ENCODE measurements at regions not wholly inside any gene's neighbourhood (a gene's known extent, or its start where the extent isn't known, plus 50 kb on each side); places are given as distances from the start of the nearest gene placed in this dataset.

GRCh38 chr20:48154040-48154765, 368.9 kb upstream of the SULF2 start:
- H3K27ac ChIP-seq (ENCODE audit: low read depth, low read length): no peak overlapping the region
- H3K4me3 ChIP-seq (ENCODE audit: low read length): no peak overlapping the region
- H4K20me1 ChIP-seq (ENCODE audit: control insufficient read depth, insufficient read depth, low read depth, low read length): no peaks in the 10 kb centered on the region
- H3K4me2 ChIP-seq (ENCODE audit: low read length): no peak overlapping the region
- peaks cover 7% of the 10 kb centered on the region; the same call in 1 of the 2 replicates for H3K9me3 ChIP-seq (ENCODE audit: control insufficient read depth, insufficient read depth, low read length)
- no peaks in the 10 kb centered on the region for H3K36me3 ChIP-seq (ENCODE audit: control insufficient read depth, low read length)
- H3F3A ChIP-seq (ENCODE audit: control insufficient read depth, insufficient read depth): no peaks in the 10 kb centered on the region
- H3K9me2 ChIP-seq (replicated peaks; ENCODE audit: control insufficient read depth, low read length): no peaks in the 10 kb centered on the region
- TF ChIP-seq EZH2phosphoT487 (IDR thresholded peaks at IDR 0.05; ENCODE audit: borderline replicate concordance, low read length): no peak
- no peak for TF ChIP-seq CTCF (IDR thresholded peaks at IDR 0.05; ENCODE audit: low read depth, low read length, poor library complexity, severe bottlenecking)
- no peaks in the 10 kb centered on the region for H3K79me2 ChIP-seq (ENCODE audit: control insufficient read depth, low read length)
- H3K4me1 ChIP-seq (ENCODE audit: control insufficient read depth, low read length): no peaks in the 10 kb centered on the region
- no peaks in the 10 kb centered on the region for H3K27me3 ChIP-seq (ENCODE audit: control insufficient read depth, low read length)

- Histone ChIP-seq H3K9me3 (ENCODE audit: control insufficient read depth, insufficient read depth, low read length) (peaks cover 7% of the 10 kb centered on the region; the same call in 1 of the 2 replicates), H3F3A (ENCODE audit: control insufficient read depth, insufficient read depth) (no peaks in the 10 kb centered on the region), H4K20me1 (ENCODE audit: control insufficient read depth, insufficient read depth, low read depth, low read length) (no peaks in the 10 kb centered on the region), H3K27me3 (ENCODE audit: control insufficient read depth, low read length) (no peaks in the 10 kb centered on the region), H3K4me3 (ENCODE audit: low read length) (no peak overlapping the region), H3K36me3 (ENCODE audit: control insufficient read depth, low read length) (no peaks in the 10 kb centered on the region), H3K79me2 (ENCODE audit: control insufficient read depth, low read length) (no peaks in the 10 kb centered on the region), H3K4me1 (ENCODE audit: control insufficient read depth, low read length) (no peaks in the 10 kb centered on the region), H3K27ac (ENCODE audit: low read depth, low read length) (no peak overlapping the region), H3K9me2 (replicated peaks; ENCODE audit: control insufficient read depth, low read length) (no peaks in the 10 kb centered on the region), H3K4me2 (ENCODE audit: low read length) (no peak overlapping the region)
- TF ChIP-seq EZH2phosphoT487 (IDR thresholded peaks at IDR 0.05; ENCODE audit: borderline replicate concordance, low read length) (no peak), CTCF (IDR thresholded peaks at IDR 0.05; ENCODE audit: low read depth, low read length, poor library complexity, severe bottlenecking) (no peak)
These were observed 368.2 kb upstream of the SULF2 start for GRCh38 chr20:48153523-48153922.

- no peaks in the 10 kb centered on the region for H3K4me1 ChIP-seq (ENCODE audit: control insufficient read depth, low read length)
- no peaks in the 10 kb centered on the region for H3K79me2 ChIP-seq (ENCODE audit: control insufficient read depth, low read length)
- no peak overlapping the region for H3K27ac ChIP-seq (ENCODE audit: low read depth, low read length)
- TF ChIP-seq EZH2phosphoT487 (IDR thresholded peaks at IDR 0.05; ENCODE audit: borderline replicate concordance, low read length) (no peak), CTCF (IDR thresholded peaks at IDR 0.05; ENCODE audit: low read depth, low read length, poor library complexity, severe bottlenecking) (no peak)
- H3K4me2 ChIP-seq (ENCODE audit: low read length): no peak overlapping the region
- H3F3A ChIP-seq (ENCODE audit: control insufficient read depth, insufficient read depth): no peaks in the 10 kb centered on the region
- H3K9me2 ChIP-seq (replicated peaks; ENCODE audit: control insufficient read depth, low read length): no peaks in the 10 kb centered on the region
- no peaks in the 10 kb centered on the region for H4K20me1 ChIP-seq (ENCODE audit: control insufficient read depth, insufficient read depth, low read depth, low read length)
- H3K27me3 ChIP-seq (ENCODE audit: control insufficient read depth, low read length): no peaks in the 10 kb centered on the region
- H3K36me3 ChIP-seq (ENCODE audit: control insufficient read depth, low read length): no peaks in the 10 kb centered on the region
- H3K4me3 ChIP-seq (ENCODE audit: low read length): no peak overlapping the region
- H3K9me3 ChIP-seq (ENCODE audit: control insufficient read depth, insufficient read depth, low read length): peaks cover 7% of the 10 kb centered on the region; the same call in 1 of the 2 replicates
These were observed 367.8 kb upstream of the SULF2 start for GRCh38 chr20:48153103-48153502.
